Testis (tissue), 2 donors: ENCODE measurements at regions not wholly inside any gene's neighbourhood (a gene's known extent, or its start where the extent isn't known, plus 50 kb on each side); places are given as distances from the start of the nearest gene placed in this dataset.

Experiments used
- POLR2A ChIP-seq: fragments of 450-650 bp; IDR thresholded peaks from one replicate; pipeline ENCODE4 v1.6.1; 2017; ENCODE audit warnings: antibody characterized with exemption, mild to moderate bottlenecking, moderate library complexity
- TF ChIP-seq, protein P1 (sequence below), 3 experiments: fragments of 450-650 bp in 2 of 3; fragments of 200-600 bp in 1 of 3; sonication (generic) in 1 of 3; IDR thresholded peaks; one replicate each; pipeline ENCODE4 v1.5.1; 2016 to 2019; ENCODE audit warnings: antibody characterized with exemption in 3 of 3, mild to moderate bottlenecking in 2 of 3, moderate library complexity in 1 of 3

DNA sequence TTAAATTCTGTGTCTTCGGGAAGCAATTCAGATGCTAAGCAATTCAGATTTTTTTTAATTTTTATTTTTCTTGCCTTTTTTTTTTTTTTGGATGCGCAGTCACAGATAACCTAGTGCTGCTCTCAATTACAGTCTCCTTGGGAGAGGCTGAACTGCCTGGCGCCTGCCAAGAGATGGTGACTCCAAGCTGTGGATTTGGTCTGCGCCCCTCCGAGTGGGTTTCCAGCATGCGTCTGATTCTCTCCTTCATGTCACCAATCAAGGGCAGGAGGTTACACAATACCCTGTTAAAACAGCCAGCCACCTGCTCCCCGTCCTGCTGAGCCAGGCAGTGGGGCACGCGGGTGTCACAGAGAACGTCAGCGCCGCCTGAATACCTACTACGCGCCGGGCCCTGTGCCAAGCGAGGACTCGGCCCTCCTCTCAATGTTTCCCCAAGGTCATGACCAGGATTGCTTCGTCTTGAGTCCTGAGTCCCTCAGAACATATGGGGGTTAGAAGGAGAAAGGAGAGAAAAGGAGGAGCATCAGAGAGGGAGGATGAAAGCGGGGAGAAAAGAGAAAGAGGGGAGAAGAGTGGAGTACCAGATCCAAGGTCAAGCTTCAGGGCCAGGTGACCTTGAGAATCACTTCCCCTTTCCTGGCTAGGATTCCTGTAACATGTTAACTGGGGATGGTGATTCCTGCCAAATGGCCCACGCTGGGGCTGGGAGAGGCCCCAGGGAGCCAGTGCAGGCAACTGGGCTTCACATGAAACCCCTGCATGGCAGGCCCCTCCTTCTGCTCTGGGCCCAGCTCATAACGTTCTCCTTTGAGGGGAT is 213.6 kb downstream of the URI1 start:
- TF ChIP-seq, protein P1, sequence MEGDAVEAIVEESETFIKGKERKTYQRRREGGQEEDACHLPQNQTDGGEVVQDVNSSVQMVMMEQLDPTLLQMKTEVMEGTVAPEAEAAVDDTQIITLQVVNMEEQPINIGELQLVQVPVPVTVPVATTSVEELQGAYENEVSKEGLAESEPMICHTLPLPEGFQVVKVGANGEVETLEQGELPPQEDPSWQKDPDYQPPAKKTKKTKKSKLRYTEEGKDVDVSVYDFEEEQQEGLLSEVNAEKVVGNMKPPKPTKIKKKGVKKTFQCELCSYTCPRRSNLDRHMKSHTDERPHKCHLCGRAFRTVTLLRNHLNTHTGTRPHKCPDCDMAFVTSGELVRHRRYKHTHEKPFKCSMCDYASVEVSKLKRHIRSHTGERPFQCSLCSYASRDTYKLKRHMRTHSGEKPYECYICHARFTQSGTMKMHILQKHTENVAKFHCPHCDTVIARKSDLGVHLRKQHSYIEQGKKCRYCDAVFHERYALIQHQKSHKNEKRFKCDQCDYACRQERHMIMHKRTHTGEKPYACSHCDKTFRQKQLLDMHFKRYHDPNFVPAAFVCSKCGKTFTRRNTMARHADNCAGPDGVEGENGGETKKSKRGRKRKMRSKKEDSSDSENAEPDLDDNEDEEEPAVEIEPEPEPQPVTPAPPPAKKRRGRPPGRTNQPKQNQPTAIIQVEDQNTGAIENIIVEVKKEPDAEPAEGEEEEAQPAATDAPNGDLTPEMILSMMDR (IDR thresholded peaks at IDR 0.05) = no peak
- TF ChIP-seq POLR2A = no peak
